ENCODE measurements at regions not wholly inside any gene's neighbourhood (a gene's known extent, or its start where the extent isn't known, plus 50 kb on each side); places are given as distances from the start of the nearest gene placed in this dataset.
"Not testable (repeated sequence)": the region's sequence is repeated elsewhere in the genome, so short reads cannot be mapped to it uniquely, and the experiment has no call there.

DNA sequence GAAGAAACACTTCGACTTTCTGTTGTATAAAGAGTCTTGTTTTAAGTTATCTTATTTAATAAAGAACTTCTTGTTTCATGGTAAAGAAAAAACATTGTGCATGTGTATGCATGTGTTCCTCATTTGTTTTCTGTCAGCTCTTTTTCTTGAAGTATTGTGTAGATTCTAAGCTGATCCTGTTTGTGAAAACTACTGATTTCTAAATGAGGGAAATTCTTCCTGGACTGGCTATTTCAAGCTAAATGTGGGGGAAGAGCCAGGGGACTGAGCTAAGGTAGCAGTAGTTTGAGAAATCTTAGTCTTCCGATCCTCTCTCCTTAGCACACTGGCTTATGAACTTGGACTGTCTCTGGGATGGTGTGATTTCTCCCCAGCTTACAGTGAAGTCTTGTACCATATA, 56.4 kb upstream of the RBMS1 start:
- DNase-seq (ENCODE audit: low spot score), result no peak

DNA sequence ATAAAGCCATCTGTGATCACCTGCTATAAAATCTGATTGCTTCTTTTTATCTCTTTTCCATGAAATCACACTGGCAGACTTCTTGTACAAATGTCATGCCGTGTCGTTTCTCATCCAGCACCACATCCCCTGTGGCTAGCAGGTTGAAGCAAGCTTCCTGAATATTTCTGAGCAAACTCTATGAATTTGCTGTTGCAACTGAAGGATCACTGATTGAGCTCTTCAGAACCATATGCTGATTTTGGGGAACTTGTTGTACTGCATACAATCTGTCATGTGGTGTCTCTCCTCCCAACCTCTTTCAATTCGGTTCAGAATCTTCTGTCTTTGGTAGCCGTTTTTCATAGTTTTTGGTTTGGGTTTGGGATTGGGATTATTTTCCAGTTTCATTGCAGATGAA, 57.7 kb upstream of the RBMS1 start:
- no peak for DNase-seq (ENCODE audit: low spot score)

DNA sequence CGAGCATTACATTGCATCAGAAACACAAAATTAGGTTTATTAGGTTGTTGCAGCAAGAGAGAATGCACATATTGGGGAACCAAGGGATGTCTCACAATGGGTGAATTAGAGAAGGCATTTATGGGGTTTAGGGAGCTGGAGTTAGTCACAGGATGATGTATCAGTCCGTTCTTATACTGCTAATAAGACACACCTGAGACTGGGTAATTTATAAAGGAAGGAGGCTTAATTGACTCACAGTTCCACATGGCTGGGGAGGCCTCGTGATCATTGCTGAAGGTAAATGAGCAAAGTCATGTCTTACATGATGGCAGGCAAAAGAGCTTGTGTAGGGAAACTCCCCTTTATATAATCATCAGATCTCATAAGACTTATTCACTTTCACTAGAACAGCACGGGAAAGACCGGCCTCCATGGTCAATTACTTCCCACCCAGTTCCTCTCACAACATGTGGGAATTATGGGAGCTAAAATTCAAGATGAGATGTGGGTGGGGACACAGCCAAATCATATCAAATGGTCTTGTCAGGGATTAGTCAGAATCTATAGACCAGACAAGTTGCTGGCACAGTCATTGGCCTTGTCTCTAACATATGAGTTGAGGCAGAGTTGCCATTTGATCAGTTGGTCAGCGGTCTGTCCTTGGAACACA, 61.9 kb upstream of the RBMS1 start:
- no peak for DNase-seq (ENCODE audit: low spot score)

DNA sequence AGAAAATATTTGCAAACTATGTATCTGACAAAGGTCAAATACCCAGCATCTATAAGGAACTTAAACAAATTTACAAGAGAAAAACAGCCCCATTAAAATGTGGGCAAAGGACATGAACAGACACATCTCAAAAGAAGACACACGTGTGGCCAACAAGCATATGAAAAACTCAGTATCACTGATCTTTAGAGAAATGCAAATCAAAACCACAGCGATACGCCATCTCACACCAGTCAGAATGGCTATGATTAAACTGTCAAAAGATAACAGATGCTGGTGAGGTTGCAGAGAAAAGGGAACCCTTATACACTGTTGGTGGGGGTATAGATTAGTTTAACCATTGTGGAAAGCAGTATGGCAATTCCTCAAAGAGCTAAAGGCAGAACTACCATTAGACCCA, 64.3 kb upstream of the RBMS1 start:
- DNase-seq (ENCODE audit: low spot score), result no peak

- DNase-seq (ENCODE audit: low spot score), result no peak
Measured at GRCh38 chr2:160558531-160558930, 64.9 kb upstream of the RBMS1 start.

DNA sequence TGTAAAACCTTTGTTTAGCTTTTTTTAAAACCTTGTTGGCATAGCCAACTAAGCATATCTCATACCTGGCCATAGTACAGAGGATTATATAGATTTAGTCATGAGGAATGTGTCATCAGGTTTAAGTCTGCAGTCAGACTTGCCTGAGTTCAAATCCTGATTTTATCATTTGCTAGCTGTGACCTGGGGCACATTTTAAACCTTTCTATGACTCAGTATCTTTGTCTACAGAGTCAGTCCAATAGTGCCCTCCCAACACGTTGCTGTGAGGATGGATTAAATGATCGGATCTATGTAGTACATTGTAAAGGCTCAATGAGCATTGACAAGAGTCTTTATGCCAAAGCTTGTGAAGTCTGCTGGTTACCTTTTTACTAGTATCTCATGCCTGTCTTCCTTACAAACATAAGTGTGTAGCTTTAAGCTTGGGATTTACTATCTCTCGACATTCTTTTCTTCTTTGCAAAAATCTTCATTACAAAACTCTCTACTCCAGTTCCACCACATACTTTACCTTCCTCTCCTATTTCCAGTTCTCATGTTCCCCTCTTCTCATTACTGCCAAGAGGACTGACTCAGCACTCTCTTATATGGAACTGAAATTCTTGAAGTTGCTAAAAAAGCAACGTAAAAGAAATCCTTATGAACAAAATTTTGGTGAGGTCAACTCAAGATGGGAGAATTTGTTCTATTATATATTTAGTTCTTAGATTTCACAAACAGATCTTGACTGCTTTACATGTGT, 68.1 kb upstream of the RBMS1 start:
- no peak for DNase-seq (ENCODE audit: low spot score)

DNA sequence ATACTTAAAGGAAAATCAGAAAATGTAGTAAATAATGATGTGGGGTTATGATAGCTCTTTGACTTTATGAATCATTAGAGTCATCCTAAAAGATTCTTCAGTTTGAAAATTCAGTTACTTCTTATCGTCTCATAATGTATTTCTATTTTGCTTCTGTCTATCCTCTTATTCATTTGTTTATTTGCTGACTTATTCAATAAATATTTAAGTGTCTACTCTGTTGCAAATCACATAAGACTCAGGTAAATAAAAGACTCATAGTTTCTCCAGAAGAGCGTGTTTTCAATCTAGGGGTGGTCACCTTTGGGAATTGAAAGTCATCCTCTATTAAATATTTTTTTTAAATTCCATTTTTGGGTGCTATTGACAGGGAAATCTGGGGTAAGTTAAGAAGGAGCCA, 69.1 kb upstream of the RBMS1 start:
- no peak for DNase-seq (ENCODE audit: low spot score)

DNA sequence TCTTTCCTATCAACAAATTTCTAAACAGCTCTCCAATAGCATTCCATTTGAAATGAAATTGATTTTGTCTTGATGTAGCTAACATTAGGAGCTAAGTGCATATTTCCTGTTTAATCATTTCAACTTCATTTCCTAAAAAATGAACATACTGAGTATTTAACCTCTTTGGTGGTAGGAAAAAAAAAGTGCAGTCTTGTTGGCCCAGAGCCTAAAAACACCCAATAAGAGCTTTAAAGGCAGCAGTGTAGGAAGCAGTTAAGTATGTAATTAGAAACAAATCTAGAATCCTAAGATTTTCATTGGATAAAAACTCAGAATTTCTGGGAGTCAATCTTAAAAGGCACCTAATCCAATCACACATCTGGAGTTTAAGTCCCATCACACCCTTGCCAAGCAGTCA, 71.0 kb upstream of the RBMS1 start:
- DNase-seq (ENCODE audit: low spot score), result no peak

DNA sequence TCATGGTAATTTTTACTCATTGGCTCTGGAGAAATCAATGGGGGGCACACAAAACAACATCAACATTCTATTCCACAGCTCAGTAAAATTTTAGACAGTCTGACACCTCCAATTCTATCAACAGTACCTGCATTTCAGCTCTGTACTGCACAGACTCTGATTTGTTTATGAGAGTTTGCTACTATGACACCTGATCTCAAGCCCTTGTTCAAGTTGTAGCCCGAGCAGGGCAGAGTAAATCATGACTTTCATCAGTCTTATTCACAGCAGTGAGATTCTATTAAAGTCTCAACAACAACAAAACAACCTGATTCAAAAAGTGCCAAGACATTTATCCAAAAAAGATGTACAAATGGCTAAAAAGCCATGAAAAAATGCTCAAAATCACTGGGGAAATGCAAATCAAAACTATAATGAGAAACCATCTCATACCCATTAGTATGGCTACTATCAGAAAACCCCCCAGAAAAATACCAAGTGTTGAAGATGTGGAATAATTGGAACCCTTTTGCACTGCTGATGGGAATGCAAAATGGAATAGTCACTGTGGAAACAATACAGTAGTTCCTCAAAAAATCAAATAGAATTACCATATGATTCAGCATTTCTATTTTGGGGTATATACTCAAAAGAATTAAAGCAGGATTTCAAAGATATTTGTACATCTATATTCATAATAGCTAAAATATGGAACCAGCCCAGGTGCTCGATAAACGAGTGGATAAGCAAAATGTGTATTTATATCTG, 71.7 kb upstream of the RBMS1 start:
- DNase-seq (ENCODE audit: low spot score), result no peak

DNA sequence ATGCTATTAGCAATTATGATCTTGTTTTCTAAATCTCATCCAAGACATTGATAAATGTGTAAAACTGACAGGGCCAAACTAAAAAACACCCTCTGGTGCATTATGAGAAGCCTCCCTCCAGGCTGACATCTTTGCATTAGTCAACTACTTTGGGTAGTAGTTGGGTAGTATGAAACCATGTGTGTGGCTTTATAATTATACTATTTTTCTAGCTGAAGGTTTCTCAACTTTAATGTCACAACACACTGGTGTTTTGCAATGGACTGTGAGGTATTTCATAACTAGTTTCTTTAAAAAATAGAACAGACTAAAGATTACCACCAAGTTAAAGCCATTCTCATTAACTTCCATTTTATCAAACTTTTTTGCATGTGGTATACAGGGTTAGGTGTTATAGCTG, 73.1 kb upstream of the RBMS1 start:
- DNase-seq (ENCODE audit: low spot score), result no peak

GRCh38 chr2:160568856-160569255, 75.2 kb upstream of the RBMS1 start:
- no peak for DNase-seq (ENCODE audit: low spot score)

GRCh38 chr2:160570376-160570775, 76.8 kb upstream of the RBMS1 start:
- DNase-seq (ENCODE audit: low spot score), result no peak

DNA sequence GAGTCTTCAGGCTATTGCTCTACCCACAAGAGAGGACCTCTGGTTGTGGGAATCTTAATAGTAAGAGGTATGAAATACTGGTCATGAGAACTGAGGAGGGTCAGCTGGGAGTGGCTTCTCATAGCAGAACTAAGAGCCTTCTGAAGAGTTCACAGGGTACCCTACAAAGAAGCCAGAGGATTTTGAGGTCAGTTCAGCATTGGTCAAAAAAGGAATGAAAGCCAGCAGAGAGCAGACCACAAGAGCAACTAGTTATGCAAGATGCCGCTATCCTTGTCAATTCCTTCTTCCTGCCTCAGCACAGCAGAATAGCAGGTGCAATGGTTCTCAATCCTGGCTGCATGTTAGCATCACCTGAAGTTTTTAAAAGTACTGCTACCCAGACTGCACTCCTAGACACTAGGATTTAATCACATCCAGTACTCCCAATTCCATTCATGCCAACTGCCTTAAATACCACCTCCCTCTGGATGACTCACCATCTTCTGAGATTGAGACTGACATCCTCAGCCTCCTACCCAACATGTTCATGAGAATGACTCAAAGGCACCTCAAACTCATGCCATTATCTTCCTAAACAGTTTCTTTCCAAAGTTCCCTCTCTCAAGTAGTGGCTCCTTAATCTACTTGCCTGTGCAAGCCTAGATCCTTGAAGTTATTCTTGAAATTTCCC, 81.0 kb upstream of the RBMS1 start:
- DNase-seq (ENCODE audit: low spot score), result no peak

GRCh38 chr2:160575368-160575767, 81.8 kb upstream of the RBMS1 start:
- no peak for DNase-seq (ENCODE audit: low spot score)

GRCh38 chr2:160576054-160576499, 82.5 kb upstream of the RBMS1 start:
- no peak for DNase-seq (ENCODE audit: low spot score)

DNA sequence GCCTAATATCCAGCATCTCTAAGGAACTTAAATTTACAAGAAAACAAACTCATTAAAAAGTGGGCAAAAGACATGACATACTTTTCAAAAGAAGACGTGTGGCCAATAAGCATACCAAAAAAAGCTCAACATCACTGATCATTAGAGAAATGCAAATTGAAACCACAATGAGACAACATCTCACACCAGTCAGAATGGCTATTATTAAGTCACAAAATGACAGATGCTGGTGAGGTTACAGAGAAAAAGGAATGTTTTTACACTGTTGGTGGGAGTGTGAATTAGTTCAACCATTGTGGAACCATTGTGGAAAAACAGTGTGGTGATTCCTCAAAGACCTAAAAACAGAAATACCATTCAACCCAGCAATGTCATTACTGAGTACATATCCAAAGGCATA, 83.5 kb upstream of the RBMS1 start:
- DNase-seq (ENCODE audit: low spot score), result not testable (repeated sequence)

- DNase-seq (ENCODE audit: low spot score), result no peak
Measured at GRCh38 chr2:160581035-160581434, 87.4 kb upstream of the RBMS1 start.

- no peak for DNase-seq (ENCODE audit: low spot score)
Measured at GRCh38 chr2:160581448-160581847, 87.8 kb upstream of the RBMS1 start.

- no peak for DNase-seq (ENCODE audit: low spot score)
Measured at GRCh38 chr2:160582081-160582480, 88.5 kb upstream of the RBMS1 start.

DNA sequence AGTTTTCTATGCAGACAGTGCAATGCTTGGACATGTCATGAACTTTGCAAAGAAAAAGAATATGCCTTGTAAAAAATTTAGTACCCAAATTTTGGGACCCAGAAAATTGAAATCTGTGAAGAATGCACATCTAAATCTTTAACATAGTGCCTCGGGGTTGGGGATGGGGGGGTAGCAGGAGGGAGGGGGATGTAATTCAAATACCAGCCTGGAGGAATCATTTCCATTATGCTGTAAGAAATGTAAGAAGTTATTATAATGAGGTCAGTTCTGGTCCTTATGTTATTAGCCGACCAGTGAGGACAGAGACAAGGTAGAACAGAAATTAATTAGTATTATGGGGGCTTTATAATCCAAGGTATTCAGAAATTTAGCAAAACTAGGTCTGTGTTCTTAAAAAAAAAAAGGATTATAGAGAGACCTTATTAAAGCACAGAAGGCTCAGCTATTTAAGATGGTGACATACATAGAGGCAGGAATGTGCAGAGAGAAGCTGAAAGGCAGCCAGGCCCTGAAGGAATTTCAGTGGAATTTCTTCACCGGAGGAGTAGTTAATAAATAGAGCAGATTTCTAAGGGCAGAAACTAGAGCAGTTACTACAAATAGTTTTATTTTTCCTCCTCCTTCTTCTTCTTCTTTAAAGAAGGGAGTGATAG, 89.0 kb upstream of the RBMS1 start:
- no peak for DNase-seq (ENCODE audit: low spot score)

GRCh38 chr2:160583146-160583535, 89.5 kb upstream of the RBMS1 start:
- no peak for DNase-seq (ENCODE audit: low spot score)

All from LoVo (cell line).